ENCODE measurements at regions not wholly inside any gene's neighbourhood (a gene's known extent, or its start where the extent isn't known, plus 50 kb on each side); places are given as distances from the start of the nearest gene placed in this dataset.

DNA sequence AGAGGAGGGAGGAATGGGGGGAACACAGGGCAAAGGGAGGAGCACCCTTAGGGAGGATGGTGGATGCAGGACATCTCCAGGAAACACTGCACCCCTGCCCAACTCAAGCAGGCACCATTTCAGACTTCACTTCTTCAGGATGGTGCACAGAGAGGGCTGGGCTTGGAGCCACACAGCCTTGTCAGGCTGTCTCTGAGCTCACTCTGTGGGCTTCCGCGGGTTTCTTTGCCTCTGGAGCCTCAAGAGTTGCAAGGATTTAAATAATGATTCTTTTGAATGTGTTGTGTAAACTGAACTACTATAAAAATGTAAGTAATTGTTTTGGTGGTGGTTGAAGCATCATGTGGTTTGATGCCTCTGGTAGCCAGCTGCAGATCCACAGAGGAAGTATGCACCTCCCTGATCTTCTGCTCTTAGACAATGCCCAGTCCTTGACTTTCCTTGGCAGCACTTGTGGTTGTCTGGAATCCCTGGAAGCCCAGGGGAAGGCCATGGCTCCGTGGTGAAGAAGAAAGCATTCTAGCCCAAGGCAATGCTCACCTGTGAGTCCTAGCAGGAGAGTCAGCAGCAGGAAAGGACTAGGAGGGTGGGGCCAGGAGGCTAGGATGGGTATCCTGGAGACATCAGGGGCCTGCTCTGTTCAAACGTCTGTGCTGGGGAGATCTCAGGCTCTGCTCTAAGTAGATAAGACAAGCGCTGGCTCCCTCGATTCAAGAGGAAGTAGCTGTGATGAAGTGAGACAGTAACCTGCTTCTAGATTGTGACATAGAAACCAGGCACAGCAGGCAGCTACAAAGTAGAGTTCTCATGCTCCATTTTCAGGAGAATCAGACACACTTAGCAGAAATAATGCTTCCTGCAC is 50.2 kb upstream of the SIRPG start:
- DNase-seq, result no peak

Measured in activated CD4-positive, CD25-positive, alpha-beta regulatory T cell (primary cell).